B cell (primary cell): ENCODE measurements at regions not wholly inside any gene's neighbourhood (a gene's known extent, or its start where the extent isn't known, plus 50 kb on each side); places are given as distances from the start of the nearest gene placed in this dataset.

ENCODE experiments used
- ATAC-seq: fragments of 200-7000 bp; cut with Tn5 transposase; one replicate; pipeline ENCODE4 v1.10.0; 2021; ENCODE audit warnings: low read depth, mild to moderate bottlenecking, moderate number of reproducible peaks, moderate library complexity
- CTCF ChIA-PET: fragments of 350-600 bp; sonication (Branson Sonifier 250); formaldehyde crosslinking; loops from one replicate; lab custom pipeline; 2021; ENCODE audit warnings: antibody characterized with exemption, inconsistent platforms; lab: Charles Lee
- POLR2A ChIA-PET: fragments of 350-600 bp; sonication (Branson Sonifier 250); formaldehyde crosslinking; loops from one replicate; lab custom pipeline; 2021; ENCODE audit warnings: antibody characterized with exemption; lab: Charles Lee
- DNase-seq: peaks from one replicate; pipeline ENCODE4 v3.0.0; 2013
- H2AFZ ChIP-seq: 2 replicates; pipeline ENCODE4 v1.6.1; 2012; ENCODE audit warnings: mild to moderate bottlenecking, low read depth, low read length; ENCODE audit not compliant: insufficient read depth, poor library complexity, severe bottlenecking
- H3K27ac ChIP-seq, 2 donors: 1 replicate in 1 of 2; 2 replicates in 1 of 2; pipeline ENCODE4 v1.5.1; 2012 to 2013; ENCODE audit warnings: low read length in 2 of 2, mild to moderate bottlenecking in 2 of 2, moderate library complexity in 1 of 2
- H3K27me3 ChIP-seq, 4 experiments: fragments of 200-600 bp in 1 of 4; sonication (generic) in 1 of 4; replicated peaks in 1 of 4; 1 replicate in 2 of 4; 2 replicates in 2 of 4; pipeline versions ENCODE4 v1.6.1 to v1.7.0; 2013 to 2016; ENCODE audit warnings: low read length in 3 of 4, mild to moderate bottlenecking in 2 of 4, mixed read lengths in 1 of 4, moderate library complexity in 1 of 4; ENCODE audit not compliant: insufficient read depth in 4 of 4, control insufficient read depth in 3 of 4; ENCODE audit errors: control extremely low read depth in 1 of 4
- H3K36me3 ChIP-seq, 2 experiments: replicated peaks in 1 of 2; 1 replicate in 1 of 2; 2 replicates in 1 of 2; pipeline versions ENCODE4 v1.6.1 to v1.7.1; 2013; ENCODE audit warnings: low read length in 1 of 2; ENCODE audit not compliant: insufficient read depth in 2 of 2, control insufficient read depth in 1 of 2; ENCODE audit errors: control extremely low read depth in 1 of 2, extremely low read depth in 1 of 2
- H3K4me1 ChIP-seq, 2 donors: fragments of 200-600 bp in 1 of 2; sonication (generic) in 1 of 2; 1 replicate in 1 of 2; 2 replicates in 1 of 2; pipeline versions ENCODE4 v1.5.1 to v1.6.1; 2013 to 2017; ENCODE audit warnings: low read length in 2 of 2; ENCODE audit not compliant: control insufficient read depth in 2 of 2, insufficient read depth in 2 of 2
- H3K4me2 ChIP-seq: replicated peaks from 2 replicates; pipeline ENCODE3; 2012; ENCODE audit warnings: mild to moderate bottlenecking, low read depth, low read length; ENCODE audit not compliant: poor library complexity, severe bottlenecking
- H3K4me3 ChIP-seq, 5 experiments: fragments of 200-600 bp in 1 of 5; sonication (generic) in 1 of 5; 1 replicate in 3 of 5; 2 replicates in 2 of 5; pipeline versions ENCODE4 v1.5.1 to v1.7.0; 2011 to 2016; ENCODE audit warnings: low read length in 4 of 5, mild to moderate bottlenecking in 4 of 5, low read depth in 2 of 5, control low read depth in 1 of 5, moderate library complexity in 1 of 5; ENCODE audit not compliant: insufficient read depth in 1 of 5; ENCODE audit errors: control extremely low read depth in 1 of 5, extremely low read depth in 1 of 5
- H3K79me2 ChIP-seq: fragments of 200-600 bp; sonication (generic); one replicate; pipeline ENCODE4 v1.6.0; 2016; ENCODE audit warnings: low read length; ENCODE audit not compliant: control insufficient read depth, insufficient read depth
- H3K9ac ChIP-seq: fragments of 200-600 bp; sonication (generic); 2 replicates; pipeline ENCODE4 v1.6.1; 2017; ENCODE audit warnings: mild to moderate bottlenecking, low read length, moderate library complexity
- H3K9me3 ChIP-seq, 3 donors: one replicate each; pipeline versions ENCODE4 v1.6.1 to v1.7.1; 2013; ENCODE audit warnings: low read length in 2 of 3; ENCODE audit not compliant: control insufficient read depth in 2 of 3, insufficient read depth in 1 of 3; ENCODE audit errors: control extremely low read depth in 1 of 3
- H4K20me1 ChIP-seq: 2 replicates; pipeline ENCODE4 v1.6.0; 2012; ENCODE audit warnings: mild to moderate bottlenecking, low read length; ENCODE audit not compliant: insufficient read depth, control insufficient read depth, poor library complexity, severe bottlenecking
- H3K27ac Mint-ChIP-seq: one replicate; pipeline ENCODE4 v1.8.0; 2021; ENCODE audit warnings: mixed read lengths
- H3K27me3 Mint-ChIP-seq: one replicate; pipeline ENCODE4 v1.8.0; 2021; ENCODE audit warnings: mixed read lengths
- H3K4me1 Mint-ChIP-seq: one replicate; pipeline ENCODE4 v1.8.0; 2021; ENCODE audit warnings: mixed read lengths
- H3K4me3 Mint-ChIP-seq: one replicate; pipeline ENCODE4 v1.8.0; 2021; ENCODE audit warnings: mixed read lengths
- H3K9me3 Mint-ChIP-seq: one replicate; pipeline ENCODE4 v1.8.0; 2022; ENCODE audit warnings: mixed read lengths; ENCODE audit not compliant: insufficient read depth
- EZH2 ChIP-seq: IDR thresholded peaks from 2 replicates; pipeline ENCODE4 v1.6.1; 2012; ENCODE audit warnings: borderline replicate concordance, low read depth, mild to moderate bottlenecking, moderate library complexity, low read length; ENCODE audit not compliant: insufficient read depth, poor library complexity, severe bottlenecking
- WGBS: methylation state at CpG from one replicate; pipeline ENCODE4 v1.1.5; 2013; ENCODE audit warnings: missing lambda C conversion rate; ENCODE audit not compliant: insufficient coverage; 5-methylcytosine and 5-hydroxymethylcytosine counted together
- intact Hi-C: fragments of 100-400 bp; cut with micrococcal nuclease; formaldehyde crosslinking; loops from one replicate; pipeline ENCODE4 v1.10.0; 2022
- TF ChIP-seq, protein P1 (sequence below): fragments of 200-600 bp; IDR thresholded peaks from one replicate; pipeline ENCODE4 v1.8.0; 2022; ENCODE audit warnings: antibody characterized with exemption, mild to moderate bottlenecking

GRCh38 chr18:52150050-52150449 is 189.9 kb upstream of the DCC start:
- H3K4me3 Mint-ChIP-seq: no peak overlapping the region
- CTCF ChIA-PET: no interaction called here
- Histone ChIP-seq H3K36me3 (no peaks in the 10 kb centered on the region), H3K27ac (no peak overlapping the region), H3K27me3 (no peaks in the 10 kb centered on the region), H4K20me1 (no peaks in the 10 kb centered on the region), H2AFZ (no peak overlapping the region), H3K9ac (no peak overlapping the region), H3K9me3 (peaks cover 0 to 6% (median 0%) of the 10 kb centered on the region in 3 donors), H3K4me2 (no peak overlapping the region), H3K4me1 (peaks cover 0 to 4% of the 10 kb centered on the region in 2 donors), H3K4me3 (no peak overlapping the region), H3K79me2 (no peaks in the 10 kb centered on the region)
- H3K4me1 Mint-ChIP-seq: no peaks in the 10 kb centered on the region
- WGBS: 92% methylated on average over 2 of the region's 2 CpGs
- no peak for ATAC-seq
- H3K27ac Mint-ChIP-seq: no peak overlapping the region
- H3K27me3 Mint-ChIP-seq: no peaks in the 10 kb centered on the region
- POLR2A ChIA-PET: no interaction called here
- peaks cover 7% of the 10 kb centered on the region for H3K9me3 Mint-ChIP-seq
- intact Hi-C loops: no loop called here
- no peak for DNase-seq
- no peak for TF ChIP-seq EZH2
- TF ChIP-seq, protein P1, sequence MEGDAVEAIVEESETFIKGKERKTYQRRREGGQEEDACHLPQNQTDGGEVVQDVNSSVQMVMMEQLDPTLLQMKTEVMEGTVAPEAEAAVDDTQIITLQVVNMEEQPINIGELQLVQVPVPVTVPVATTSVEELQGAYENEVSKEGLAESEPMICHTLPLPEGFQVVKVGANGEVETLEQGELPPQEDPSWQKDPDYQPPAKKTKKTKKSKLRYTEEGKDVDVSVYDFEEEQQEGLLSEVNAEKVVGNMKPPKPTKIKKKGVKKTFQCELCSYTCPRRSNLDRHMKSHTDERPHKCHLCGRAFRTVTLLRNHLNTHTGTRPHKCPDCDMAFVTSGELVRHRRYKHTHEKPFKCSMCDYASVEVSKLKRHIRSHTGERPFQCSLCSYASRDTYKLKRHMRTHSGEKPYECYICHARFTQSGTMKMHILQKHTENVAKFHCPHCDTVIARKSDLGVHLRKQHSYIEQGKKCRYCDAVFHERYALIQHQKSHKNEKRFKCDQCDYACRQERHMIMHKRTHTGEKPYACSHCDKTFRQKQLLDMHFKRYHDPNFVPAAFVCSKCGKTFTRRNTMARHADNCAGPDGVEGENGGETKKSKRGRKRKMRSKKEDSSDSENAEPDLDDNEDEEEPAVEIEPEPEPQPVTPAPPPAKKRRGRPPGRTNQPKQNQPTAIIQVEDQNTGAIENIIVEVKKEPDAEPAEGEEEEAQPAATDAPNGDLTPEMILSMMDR: no peak

DNA sequence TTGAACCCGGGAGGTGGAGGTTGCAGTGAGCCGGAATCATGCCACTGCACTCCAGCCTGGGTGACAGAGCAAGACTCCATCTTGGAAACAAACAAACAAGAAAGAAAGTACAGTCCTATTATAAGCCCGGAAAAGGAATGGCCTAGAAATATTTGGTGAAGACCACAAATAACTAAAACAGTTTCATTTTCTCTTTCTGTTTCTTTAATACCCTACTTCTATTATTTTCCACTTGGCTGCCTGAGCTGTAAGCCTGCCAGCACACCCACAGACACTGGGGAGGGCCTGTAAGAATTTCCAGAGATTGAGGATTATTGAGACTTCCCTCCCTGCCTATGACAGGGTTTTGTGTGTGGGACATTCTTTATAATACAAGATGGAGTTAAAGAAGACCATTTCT is 188.0 kb upstream of the DCC start:
- H3K9me3 ChIP-seq: peaks cover 0 to 6% (median 0%) of the 10 kb centered on the region in 3 donors
- H3K9ac ChIP-seq: no peak overlapping the region
- H3K27ac Mint-ChIP-seq: no peak overlapping the region
- no peak overlapping the region for H3K4me3 Mint-ChIP-seq
- no peak overlapping the region for H3K27ac ChIP-seq
- no peak overlapping the region for H3K4me2 ChIP-seq
- ChIA-PET CTCF (no interaction called here), POLR2A (no interaction called here)
- peaks cover 7% of the 10 kb centered on the region for H3K9me3 Mint-ChIP-seq
- no peaks in the 10 kb centered on the region for H3K4me1 Mint-ChIP-seq
- no peaks in the 10 kb centered on the region for H3K27me3 Mint-ChIP-seq
- ATAC-seq (no peak), DNase-seq (no peak)
- WGBS: no CpG with 5 or more reads among the region's 3 CpGs
- TF ChIP-seq EZH2: no peak
- TF ChIP-seq, protein P1: no peak
- no peaks in the 10 kb centered on the region for H4K20me1 ChIP-seq
- no peaks in the 10 kb centered on the region for H3K36me3 ChIP-seq
- no peaks in the 10 kb centered on the region for H3K27me3 ChIP-seq
- peaks cover 0 to 4% of the 10 kb centered on the region in 2 donors for H3K4me1 ChIP-seq
- H3K79me2 ChIP-seq: no peaks in the 10 kb centered on the region
- intact Hi-C loops: no loop called here
- H2AFZ ChIP-seq: no peak overlapping the region
- no peak overlapping the region for H3K4me3 ChIP-seq
